PC-3 (cell line): ENCODE measurements at regions not wholly inside any gene's neighbourhood (a gene's known extent, or its start where the extent isn't known, plus 50 kb on each side); places are given as distances from the start of the nearest gene placed in this dataset.

Experiments
- CTCF ChIP-seq: fragments of 300-600 bp; sonication (generic); conservative IDR thresholded peaks from 2 replicates; pipeline ENCODE4 v1.5.1; 2017; ENCODE audit warnings: antibody characterized with exemption, low read depth, mild to moderate bottlenecking, low read length
- EZH2 ChIP-seq: fragments of 300-600 bp; sonication (generic); IDR thresholded peaks from one replicate; pipeline ENCODE4 v1.6.1; 2017; ENCODE audit warnings: antibody characterized with exemption, mild to moderate bottlenecking, low read length; ENCODE audit not compliant: unreplicated experiment
- EZH2phosphoT487 ChIP-seq: fragments of 300-600 bp; sonication (generic); IDR thresholded peaks from 2 replicates; pipeline ENCODE4 v1.6.1; 2018; ENCODE audit warnings: mild to moderate bottlenecking, antibody characterized with exemption, low read length, borderline replicate concordance

GRCh38 chr5:166329149-166329800 is 1962.2 kb upstream of the WWC1 start:
- TF ChIP-seq CTCF: no peak
- TF ChIP-seq EZH2: no peak
- no peak for TF ChIP-seq EZH2phosphoT487
